Astrocyte of the cerebellum (primary cell): ENCODE measurements at regions not wholly inside any gene's neighbourhood (a gene's known extent, or its start where the extent isn't known, plus 50 kb on each side); places are given as distances from the start of the nearest gene placed in this dataset.

Experiments
- DNase-seq: peaks from one replicate; pipeline ENCODE4 v3.0.0-alpha.2; 2011; ENCODE audit warnings: low read depth
- H3K4me3 ChIP-seq: 2 replicates; pipeline ENCODE4 v1.5.1; 2011; ENCODE audit warnings: mild to moderate bottlenecking, low read depth, low read length, moderate library complexity
- in situ Hi-C: cut with HindIII; loops from 2 replicates; pipeline ENCODE4 v1.10.0; 2017; ENCODE audit warnings: low sequenced_read_pairs
- TF ChIP-seq, protein P1 (sequence below): IDR thresholded peaks from 2 replicates; pipeline ENCODE4 v1.5.1; 2012; ENCODE audit warnings: low read length, low read depth, moderate library complexity, mild to moderate bottlenecking; ENCODE audit errors: missing control alignments

DNA sequence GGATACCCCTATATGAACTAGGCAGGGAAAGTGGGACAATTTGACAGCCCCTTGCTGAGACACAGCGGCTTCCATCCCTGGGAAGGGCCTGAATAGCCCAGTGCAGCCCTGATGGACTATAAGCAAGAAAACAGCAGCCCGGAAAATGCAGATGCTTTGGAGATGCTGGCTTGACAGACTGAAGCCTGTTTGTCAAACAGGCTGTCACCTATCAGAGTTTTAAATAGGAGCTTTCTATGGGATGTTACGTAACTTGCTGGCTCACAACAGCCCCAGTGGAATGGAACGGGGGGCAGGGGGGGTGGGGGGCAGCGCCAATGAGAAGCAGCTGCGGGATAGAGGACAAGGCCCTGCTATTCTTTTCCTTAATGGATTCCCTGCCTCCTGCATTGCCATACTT lies 91.9 kb upstream of the NTM start:
- no peak for DNase-seq
- H3K4me3 ChIP-seq = no peak overlapping the region
- in situ Hi-C loops = no loop called here
- TF ChIP-seq, protein P1, sequence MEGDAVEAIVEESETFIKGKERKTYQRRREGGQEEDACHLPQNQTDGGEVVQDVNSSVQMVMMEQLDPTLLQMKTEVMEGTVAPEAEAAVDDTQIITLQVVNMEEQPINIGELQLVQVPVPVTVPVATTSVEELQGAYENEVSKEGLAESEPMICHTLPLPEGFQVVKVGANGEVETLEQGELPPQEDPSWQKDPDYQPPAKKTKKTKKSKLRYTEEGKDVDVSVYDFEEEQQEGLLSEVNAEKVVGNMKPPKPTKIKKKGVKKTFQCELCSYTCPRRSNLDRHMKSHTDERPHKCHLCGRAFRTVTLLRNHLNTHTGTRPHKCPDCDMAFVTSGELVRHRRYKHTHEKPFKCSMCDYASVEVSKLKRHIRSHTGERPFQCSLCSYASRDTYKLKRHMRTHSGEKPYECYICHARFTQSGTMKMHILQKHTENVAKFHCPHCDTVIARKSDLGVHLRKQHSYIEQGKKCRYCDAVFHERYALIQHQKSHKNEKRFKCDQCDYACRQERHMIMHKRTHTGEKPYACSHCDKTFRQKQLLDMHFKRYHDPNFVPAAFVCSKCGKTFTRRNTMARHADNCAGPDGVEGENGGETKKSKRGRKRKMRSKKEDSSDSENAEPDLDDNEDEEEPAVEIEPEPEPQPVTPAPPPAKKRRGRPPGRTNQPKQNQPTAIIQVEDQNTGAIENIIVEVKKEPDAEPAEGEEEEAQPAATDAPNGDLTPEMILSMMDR = no peak

DNA sequence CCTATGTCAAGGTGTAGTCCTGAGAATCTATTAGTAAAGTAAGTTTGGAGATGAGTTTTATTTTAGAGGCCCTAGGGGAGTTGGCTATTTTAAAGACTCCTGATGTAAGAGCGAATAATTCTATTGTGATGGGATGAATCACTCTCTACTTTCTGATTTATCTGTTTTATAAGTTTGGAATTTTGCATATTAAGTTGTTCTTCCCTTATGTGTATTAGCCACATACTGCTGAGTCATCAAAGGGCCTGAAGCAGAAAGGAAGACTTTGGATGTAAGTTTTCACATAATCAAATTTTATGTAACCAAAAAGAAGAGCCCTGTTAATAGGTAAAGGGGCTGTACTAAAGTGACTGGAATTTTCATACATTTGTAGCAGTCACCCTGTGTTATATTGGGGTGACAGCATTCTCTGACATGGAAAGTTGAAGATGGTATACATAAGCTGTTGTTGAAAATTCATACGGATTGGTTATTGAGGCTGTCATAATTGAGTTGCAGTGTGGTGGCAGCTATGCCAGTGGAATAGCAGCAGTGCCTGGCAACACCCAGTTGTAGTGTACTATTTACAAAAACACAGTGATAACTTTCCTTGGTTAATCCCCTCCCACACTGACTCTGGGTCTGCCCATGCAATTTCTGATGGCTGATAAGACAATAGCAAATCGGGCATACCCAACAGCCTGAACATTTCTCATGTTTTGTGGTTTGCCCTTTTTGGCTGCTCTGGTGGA lies 90.6 kb upstream of the NTM start:
- no peak overlapping the region for H3K4me3 ChIP-seq
- no peak for DNase-seq
- TF ChIP-seq, protein P1 = no peak
- in situ Hi-C loops = no loop called here

DNA sequence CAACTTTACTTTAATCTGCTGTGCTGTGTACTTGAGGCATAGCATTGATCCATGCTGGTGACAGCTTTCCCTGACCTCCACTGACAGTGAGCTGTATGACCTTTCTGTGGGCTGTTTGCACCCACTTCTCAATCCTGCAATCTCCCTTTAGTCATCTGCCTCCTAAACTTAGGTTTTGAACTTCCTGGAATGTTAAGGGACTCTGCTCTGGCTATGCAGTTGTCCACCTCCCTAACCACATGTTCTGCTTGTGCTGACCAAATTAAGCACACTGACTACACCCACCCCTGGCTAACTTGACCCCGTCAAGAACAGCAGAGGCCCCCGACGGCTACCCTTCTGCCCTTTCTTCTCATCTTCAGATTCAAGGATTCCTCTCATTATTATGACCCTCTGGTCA lies 89.1 kb upstream of the NTM start:
- in situ Hi-C loops = no loop called here
- no peak overlapping the region for H3K4me3 ChIP-seq
- TF ChIP-seq, protein P1 = no peak
- no peak for DNase-seq

GRCh38 chr11:131284041-131284440 lies 86.4 kb upstream of the NTM start:
- DNase-seq = no peak
- no peak overlapping the region for H3K4me3 ChIP-seq
- TF ChIP-seq, protein P1 = no peak
- in situ Hi-C loops = no loop called here

- DNase-seq = no peak
- no peak overlapping the region for H3K4me3 ChIP-seq
- TF ChIP-seq, protein P1 = no peak
- in situ Hi-C loops = no loop called here
Measured at GRCh38 chr11:131288521-131289091, 81.8 kb upstream of the NTM start.

GRCh38 chr11:131290185-131290584 lies 80.2 kb upstream of the NTM start:
- no peak for DNase-seq
- H3K4me3 ChIP-seq = no peak overlapping the region
- in situ Hi-C loops = no loop called here
- TF ChIP-seq, protein P1 = no peak
